Caco-2 (cell line): ENCODE measurements at regions not wholly inside any gene's neighbourhood (a gene's known extent, or its start where the extent isn't known, plus 50 kb on each side); places are given as distances from the start of the nearest gene placed in this dataset.

ENCODE experiments used
- BruUV-seq: library from RNA; stranded (reverse); fragments of 400-500 nt; replicated peaks from 2 replicates; lab custom pipeline; 2021; lab: Mats Ljungman, UMichigan
- CTCF ChIA-PET: fragments of 300-600 bp; sonication (Branson Sonifier 250); formaldehyde crosslinking; loops from one replicate; lab custom pipeline; 2022; ENCODE audit warnings: antibody characterized with exemption; lab: Charles Lee
- POLR2A ChIA-PET: fragments of 300-600 bp; sonication (Branson Sonifier 250); formaldehyde crosslinking; loops from one replicate; lab custom pipeline; 2022; ENCODE audit warnings: antibody characterized with exemption; lab: Charles Lee
- DNase-seq, 2 experiments: peaks; one replicate each; pipeline versions ENCODE4 v3.0.0 to v3.0.0-alpha.2; 2020 to 2022
- H3K27me3 ChIP-seq: replicated peaks from 2 replicates; pipeline ENCODE4 v1.6.0; 2011; ENCODE audit warnings: low read length; ENCODE audit not compliant: control insufficient read depth, insufficient read depth
- H3K36me3 ChIP-seq: 2 replicates; pipeline ENCODE4 v1.5.1; 2011; ENCODE audit warnings: low read length; ENCODE audit not compliant: control insufficient read depth, insufficient read depth
- H3K4me1 ChIP-seq: fragments of 250-450 bp; sonication (Bioruptor Pico); 2 replicates; pipeline ENCODE4 v1.5.1; 2020; ENCODE audit warnings: mild to moderate bottlenecking
- H3K4me3 ChIP-seq: 2 replicates; pipeline ENCODE4 v1.5.1; 2011; ENCODE audit warnings: low read depth, mild to moderate bottlenecking, control low read depth, low read length
- H3K9me3 ChIP-seq: fragments of 250-450 bp; sonication (Bioruptor Pico); 2 replicates; pipeline ENCODE4 v1.5.1; 2020; ENCODE audit warnings: mild to moderate bottlenecking, moderate library complexity
- H3K27ac Mint-ChIP-seq: one replicate; pipeline ENCODE4 v1.8.0; 2022; ENCODE audit warnings: mixed read lengths; ENCODE audit not compliant: unreplicated experiment
- H3K27me3 Mint-ChIP-seq: one replicate; pipeline ENCODE4 v1.8.0; 2022; ENCODE audit warnings: mixed read lengths; ENCODE audit not compliant: insufficient read depth, unreplicated experiment
- H3K36me3 Mint-ChIP-seq: one replicate; pipeline ENCODE4 v1.8.0; 2022; ENCODE audit warnings: mild to moderate bottlenecking, mixed read lengths; ENCODE audit not compliant: insufficient read depth, unreplicated experiment
- H3K4me1 Mint-ChIP-seq: one replicate; pipeline ENCODE4 v1.8.0; 2022; ENCODE audit warnings: low read depth, mixed read lengths; ENCODE audit not compliant: unreplicated experiment
- H3K4me3 Mint-ChIP-seq: one replicate; pipeline ENCODE4 v1.8.0; 2022; ENCODE audit warnings: mild to moderate bottlenecking, moderate library complexity, mixed read lengths; ENCODE audit not compliant: unreplicated experiment
- H3K9me3 Mint-ChIP-seq: one replicate; pipeline ENCODE4 v1.8.0; 2022; ENCODE audit warnings: mixed read lengths; ENCODE audit not compliant: unreplicated experiment
- CTCF ChIP-seq, 2 experiments: fragments of 200-600 bp in 1 of 2; IDR thresholded peaks; 1 replicate in 1 of 2; 2 replicates in 1 of 2; pipeline versions ENCODE4 v1.5.1 to v1.8.0; 2011 to 2022; ENCODE audit warnings: antibody characterized with exemption in 1 of 2, control low read depth in 1 of 2, inconsistent platforms in 1 of 2, low read depth in 1 of 2, low read length in 1 of 2, mild to moderate bottlenecking in 1 of 2, moderate library complexity in 1 of 2; ENCODE audit not compliant: insufficient read depth in 1 of 2, severe bottlenecking in 1 of 2, unreplicated experiment in 1 of 2
- intact Hi-C: fragments of 100-400 bp; cut with micrococcal nuclease; formaldehyde crosslinking; loops from one replicate; pipeline ENCODE4 v1.10.0; 2022; ENCODE audit not compliant: unreplicated experiment

- intact Hi-C loops: no loop called here
- H3K36me3 Mint-ChIP-seq: no peaks in the 10 kb centered on the region
- ChIA-PET CTCF (no interaction called here), POLR2A (no interaction called here)
- H3K4me3 Mint-ChIP-seq: no peak overlapping the region
- no peaks in the 10 kb centered on the region for H3K4me1 ChIP-seq
- H3K27ac Mint-ChIP-seq: no peak overlapping the region
- H3K27me3 Mint-ChIP-seq: peaks cover 3% of the 10 kb centered on the region
- no peaks in the 10 kb centered on the region for H3K36me3 ChIP-seq
- H3K4me1 Mint-ChIP-seq: peaks cover 2% of the 10 kb centered on the region
- BruUV-seq: no TSS peak
- no peak overlapping the region for H3K4me3 ChIP-seq
- H3K9me3 Mint-ChIP-seq: no peaks in the 10 kb centered on the region
- DNase-seq: no peak
- no peak for TF ChIP-seq CTCF (IDR thresholded peaks at IDR 0.05; ENCODE audit: insufficient read depth in 1 of 2, low read depth in 1 of 2, low read length in 1 of 2, severe bottlenecking in 1 of 2, unreplicated experiment in 1 of 2)
- H3K9me3 ChIP-seq: no peaks in the 10 kb centered on the region
- H3K27me3 ChIP-seq: no peaks in the 10 kb centered on the region
These were observed 765.3 kb downstream of the MED13L start for GRCh38 chr12:115511986-115512711.

- H3K36me3 ChIP-seq: no peaks in the 10 kb centered on the region
- no peaks in the 10 kb centered on the region for H3K9me3 Mint-ChIP-seq
- no peak for TF ChIP-seq CTCF (IDR thresholded peaks at IDR 0.05; ENCODE audit: insufficient read depth in 1 of 2, low read depth in 1 of 2, low read length in 1 of 2, severe bottlenecking in 1 of 2, unreplicated experiment in 1 of 2)
- no peaks in the 10 kb centered on the region for H3K36me3 Mint-ChIP-seq
- no peaks in the 10 kb centered on the region for H3K9me3 ChIP-seq
- no peak overlapping the region for H3K27ac Mint-ChIP-seq
- no peak for DNase-seq
- H3K4me3 Mint-ChIP-seq: no peak overlapping the region
- no TSS peak for BruUV-seq
- ChIA-PET POLR2A (no interaction called here), CTCF (no interaction called here)
- H3K4me3 ChIP-seq: no peak overlapping the region
- intact Hi-C loops: no loop called here
- peaks cover 4% of the 10 kb centered on the region; the same call in 1 of the 2 replicates for H3K4me1 ChIP-seq
- peaks cover 3% of the 10 kb centered on the region for H3K27me3 Mint-ChIP-seq
- H3K27me3 ChIP-seq: no peaks in the 10 kb centered on the region
- peaks cover 10% of the 10 kb centered on the region for H3K4me1 Mint-ChIP-seq
These were observed 766.2 kb downstream of the MED13L start for GRCh38 chr12:115511305-115511704.

- TF ChIP-seq CTCF (IDR thresholded peaks at IDR 0.05; ENCODE audit: insufficient read depth in 1 of 2, low read depth in 1 of 2, low read length in 1 of 2, severe bottlenecking in 1 of 2, unreplicated experiment in 1 of 2): no peak
- Mint-ChIP-seq H3K9me3 (no peaks in the 10 kb centered on the region), H3K4me1 (peaks cover 10% of the 10 kb centered on the region), H3K27me3 (peaks cover 3% of the 10 kb centered on the region), H3K27ac (no peak overlapping the region), H3K4me3 (no peak overlapping the region), H3K36me3 (no peaks in the 10 kb centered on the region)
- H3K4me3 ChIP-seq: no peak overlapping the region
- no peaks in the 10 kb centered on the region for H3K36me3 ChIP-seq
- no TSS peak for BruUV-seq
- H3K9me3 ChIP-seq: no peaks in the 10 kb centered on the region
- H3K4me1 ChIP-seq: peaks cover 5% of the 10 kb centered on the region; the same call in 1 of the 2 replicates
- H3K27me3 ChIP-seq: no peaks in the 10 kb centered on the region
- intact Hi-C loops: no loop called here
- no peak for DNase-seq
- POLR2A ChIA-PET: no interaction called here
- CTCF ChIA-PET: no interaction called here
These were observed 768.5 kb downstream of the MED13L start for GRCh38 chr12:115508990-115509389.
